Activated CD8-positive, alpha-beta memory T cell treated with anti-CD3 and anti-CD28 coated beads, Interleukin-2, amount 50 U/mL, for 24 hours (primary cell): ENCODE measurements at regions not wholly inside any gene's neighbourhood (a gene's known extent, or its start where the extent isn't known, plus 50 kb on each side); places are given as distances from the start of the nearest gene placed in this dataset.

ENCODE experiments used
- DNase-seq: peaks from one replicate; pipeline ENCODE4 v3.0.0-alpha.2; 2020; ENCODE audit errors: extremely low read depth

- DNase-seq, result no peak
Observed at GRCh38 chr15:93486407-93487117, 397.6 kb upstream of the RGMA start.

GRCh38 chr15:93485438-93486327, 396.7 kb upstream of the RGMA start:
- DNase-seq, result no peak

GRCh38 chr15:93483923-93484322, 394.9 kb upstream of the RGMA start:
- DNase-seq, result no peak

- DNase-seq, result no peak
Observed at GRCh38 chr15:93482731-93483130, 393.7 kb upstream of the RGMA start.

- no peak for DNase-seq
Observed at GRCh38 chr15:93479715-93480114, 390.7 kb upstream of the RGMA start.

- DNase-seq, result no peak
Observed at GRCh38 chr15:93478947-93479346, 389.9 kb upstream of the RGMA start.

- DNase-seq, result no peak
Observed at GRCh38 chr15:93477721-93478120, 388.7 kb upstream of the RGMA start.

GRCh38 chr15:93477188-93477587, 388.2 kb upstream of the RGMA start:
- no peak for DNase-seq

- DNase-seq, result no peak
Observed at GRCh38 chr15:93476491-93477177, 387.6 kb upstream of the RGMA start.

GRCh38 chr15:93474728-93475127, 385.7 kb upstream of the RGMA start:
- DNase-seq, result no peak

GRCh38 chr15:93469994-93470393, 381.0 kb upstream of the RGMA start:
- DNase-seq, result no peak

GRCh38 chr15:93467337-93467736, 378.3 kb upstream of the RGMA start:
- DNase-seq, result no peak

- no peak for DNase-seq
Observed at GRCh38 chr15:93466380-93466779, 377.4 kb upstream of the RGMA start.

- DNase-seq, result no peak
Observed at GRCh38 chr15:93462690-93463089, 373.7 kb upstream of the RGMA start.

GRCh38 chr15:93460717-93461116, 371.7 kb upstream of the RGMA start:
- no peak for DNase-seq

GRCh38 chr15:93459396-93459795, 370.4 kb upstream of the RGMA start:
- DNase-seq, result no peak

- no peak for DNase-seq
Observed at GRCh38 chr15:93458597-93458996, 369.6 kb upstream of the RGMA start.

- DNase-seq, result no peak
Observed at GRCh38 chr15:93454788-93455187, 365.8 kb upstream of the RGMA start.

- no peak for DNase-seq
Observed at GRCh38 chr15:93452537-93453211, 363.7 kb upstream of the RGMA start.

GRCh38 chr15:93451822-93452221, 362.8 kb upstream of the RGMA start:
- DNase-seq, result no peak

- DNase-seq, result no peak
Observed at GRCh38 chr15:93451265-93451664, 362.3 kb upstream of the RGMA start.

- DNase-seq, result no peak
Observed at GRCh38 chr15:93449798-93450197, 360.8 kb upstream of the RGMA start.
